ENCODE measurements at regions not wholly inside any gene's neighbourhood (a gene's known extent, or its start where the extent isn't known, plus 50 kb on each side); places are given as distances from the start of the nearest gene placed in this dataset.

- ATAC-seq = no peak
- CTCF ChIA-PET = no interaction called here
- DNase-seq (ENCODE audit: low read depth, low spot score) = no peak
These were observed 1216.4 kb upstream of the USP15 start for GRCh38 chr12:61043838-61044237.

More at GRCh38 chr12:61043838-61044237, 1216.4 kb upstream of the USP15 start:
- no peaks in the 10 kb centered on the region for H3K79me2 ChIP-seq (ENCODE audit: insufficient read depth, low read length)
- no peaks in the 10 kb centered on the region for H3K27me3 ChIP-seq (ENCODE audit: insufficient read depth, low read length)
- intact Hi-C loops (cut with micrococcal nuclease) = no loop called here
- ChIA-PET RAD21 (ENCODE audit: low non-redundant PET in 1 of 2, low total read pairs in 2 of 2, uncharacterized antibody in 2 of 2, unreplicated experiment in 2 of 2) (no interaction called here), POLR2A (no interaction called here)
- no peaks in the 10 kb centered on the region for H3K9me3 ChIP-seq (ENCODE audit: control insufficient read depth in 1 of 2, insufficient read depth in 1 of 2, low read depth in 1 of 2, low read length in 2 of 2)
- no peak overlapping the region for H3K27ac ChIP-seq (ENCODE audit: low read depth, low read length)
- H4K20me1 ChIP-seq (ENCODE audit: insufficient read depth) = no peaks in the 10 kb centered on the region; the same call in 1 of the 2 replicates
- H3K4me3 ChIP-seq (replicated peaks in 1 of 2; ENCODE audit: low read depth in 1 of 2, low read length in 2 of 2) = no peak overlapping the region
- BruUV-seq (replicated peaks) = no TSS peak
- H3K4me2 ChIP-seq (ENCODE audit: low read length) = no peak overlapping the region
- TF ChIP-seq SIN3A (IDR thresholded peaks at IDR 0.05; ENCODE audit: low read depth) (no peak), EGR1 (IDR thresholded peaks at IDR 0.05; ENCODE audit: low read depth) (no peak), JUND (IDR thresholded peaks at IDR 0.05) (no peak), REST (IDR thresholded peaks at IDR 0.05; ENCODE audit: low read depth) (no peak), SP1 (IDR thresholded peaks at IDR 0.05; ENCODE audit: low read depth) (no peak), TCF7L2 (IDR thresholded peaks at IDR 0.05; ENCODE audit: borderline replicate concordance, extremely low read depth, insufficient read depth, insufficient read length) (no peak), YY1 (IDR thresholded peaks at IDR 0.05; ENCODE audit: extremely low read depth, insufficient replicate concordance, low read depth, low read length) (no peak), RAD21 (IDR thresholded peaks at IDR 0.05; ENCODE audit: low read depth) (no peak), POLR2AphosphoS5 (IDR thresholded peaks at IDR 0.05; ENCODE audit: low read depth, low read length) (no peak), ZFX (IDR thresholded peaks at IDR 0.05) (no peak), ATF3 (IDR thresholded peaks at IDR 0.05) (no peak), SRF (IDR thresholded peaks at IDR 0.05; ENCODE audit: low read depth) (no peak), POLR2A (IDR thresholded peaks at IDR 0.05; ENCODE audit: borderline replicate concordance, extremely low read depth, insufficient read depth, insufficient read length) (no peak), ELF1 (IDR thresholded peaks at IDR 0.05; ENCODE audit: borderline replicate concordance, low read depth) (no peak), CEBPB (IDR thresholded peaks at IDR 0.05; ENCODE audit: low read depth) (no peak), EZH2 (IDR thresholded peaks at IDR 0.05) (no peak), ZBTB33 (IDR thresholded peaks at IDR 0.05; ENCODE audit: extremely low read depth, insufficient replicate concordance, low read length) (no peak), FOSL1 (IDR thresholded peaks at IDR 0.05; ENCODE audit: low read depth) (no peak), EZH2phosphoT487 (IDR thresholded peaks at IDR 0.05; ENCODE audit: borderline replicate concordance) (no peak)
- no peaks in the 10 kb centered on the region; the same call in 1 of the 2 replicates for H3K9me2 ChIP-seq (ENCODE audit: insufficient read depth)
- no peak overlapping the region for H2AFZ ChIP-seq (ENCODE audit: low read depth, low read length, poor library complexity, severe bottlenecking)
- no peak overlapping the region for H3K9ac ChIP-seq (ENCODE audit: low read length)
- no peaks in the 10 kb centered on the region for H3K36me3 ChIP-seq (ENCODE audit: control insufficient read depth in 1 of 2, insufficient read depth in 2 of 2, low read length in 2 of 2)
- H3K4me1 ChIP-seq (ENCODE audit: control insufficient read depth in 1 of 2, insufficient read depth in 2 of 2, low read length in 2 of 2) = no peaks in the 10 kb centered on the region
